GM12873 (cell line): ENCODE measurements at regions not wholly inside any gene's neighbourhood (a gene's known extent, or its start where the extent isn't known, plus 50 kb on each side); places are given as distances from the start of the nearest gene placed in this dataset.

ENCODE experiments used
- TF ChIP-seq, protein P1 (sequence below): IDR thresholded peaks from 2 replicates; pipeline ENCODE4 v1.5.1; 2012; ENCODE audit warnings: low read depth, mild to moderate bottlenecking, moderate library complexity, low read length, control low read depth; ENCODE audit not compliant: insufficient read depth; ENCODE audit errors: missing control alignments

DNA sequence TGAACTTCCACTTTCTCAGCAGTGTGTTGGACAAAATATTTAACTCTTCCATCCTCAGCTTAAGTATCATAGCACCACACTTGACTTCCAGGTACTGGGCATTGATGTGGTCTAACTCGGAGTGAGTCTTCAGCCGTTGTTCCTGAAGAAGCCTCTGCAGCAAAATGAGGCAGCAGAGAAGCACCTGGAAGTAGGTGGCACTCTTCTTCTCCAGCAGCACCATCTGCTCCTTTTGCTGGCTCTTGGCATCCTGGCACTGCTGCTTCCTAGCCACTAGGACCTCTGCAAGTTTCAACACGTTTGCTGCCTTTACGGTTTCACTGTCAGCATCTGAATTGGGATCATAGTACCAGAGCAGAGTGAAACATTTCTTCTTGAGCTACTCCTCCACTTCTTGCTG, 162.5 kb upstream of the GORAB start:
- TF ChIP-seq, protein P1, sequence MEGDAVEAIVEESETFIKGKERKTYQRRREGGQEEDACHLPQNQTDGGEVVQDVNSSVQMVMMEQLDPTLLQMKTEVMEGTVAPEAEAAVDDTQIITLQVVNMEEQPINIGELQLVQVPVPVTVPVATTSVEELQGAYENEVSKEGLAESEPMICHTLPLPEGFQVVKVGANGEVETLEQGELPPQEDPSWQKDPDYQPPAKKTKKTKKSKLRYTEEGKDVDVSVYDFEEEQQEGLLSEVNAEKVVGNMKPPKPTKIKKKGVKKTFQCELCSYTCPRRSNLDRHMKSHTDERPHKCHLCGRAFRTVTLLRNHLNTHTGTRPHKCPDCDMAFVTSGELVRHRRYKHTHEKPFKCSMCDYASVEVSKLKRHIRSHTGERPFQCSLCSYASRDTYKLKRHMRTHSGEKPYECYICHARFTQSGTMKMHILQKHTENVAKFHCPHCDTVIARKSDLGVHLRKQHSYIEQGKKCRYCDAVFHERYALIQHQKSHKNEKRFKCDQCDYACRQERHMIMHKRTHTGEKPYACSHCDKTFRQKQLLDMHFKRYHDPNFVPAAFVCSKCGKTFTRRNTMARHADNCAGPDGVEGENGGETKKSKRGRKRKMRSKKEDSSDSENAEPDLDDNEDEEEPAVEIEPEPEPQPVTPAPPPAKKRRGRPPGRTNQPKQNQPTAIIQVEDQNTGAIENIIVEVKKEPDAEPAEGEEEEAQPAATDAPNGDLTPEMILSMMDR: no peak

DNA sequence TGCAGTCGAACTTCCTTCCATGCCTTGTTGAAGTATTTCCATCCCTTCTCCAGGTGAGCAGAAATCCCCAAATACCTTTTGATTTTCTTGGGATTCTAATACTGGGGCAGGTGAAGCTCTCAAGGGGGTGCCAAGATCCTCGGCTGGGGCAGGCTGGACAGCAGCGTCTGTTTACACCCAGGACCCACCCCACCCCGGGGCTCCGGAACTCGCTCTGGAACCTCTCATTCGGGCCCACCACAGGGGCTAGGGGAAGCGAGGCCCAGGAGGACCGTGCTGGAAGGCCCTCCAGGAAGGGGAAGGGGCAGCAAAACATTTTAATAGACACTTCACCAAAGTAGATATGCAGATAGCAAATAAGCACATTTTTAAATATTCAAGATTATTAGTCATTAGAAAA, 161.9 kb upstream of the GORAB start:
- TF ChIP-seq, protein P1: no peak

DNA sequence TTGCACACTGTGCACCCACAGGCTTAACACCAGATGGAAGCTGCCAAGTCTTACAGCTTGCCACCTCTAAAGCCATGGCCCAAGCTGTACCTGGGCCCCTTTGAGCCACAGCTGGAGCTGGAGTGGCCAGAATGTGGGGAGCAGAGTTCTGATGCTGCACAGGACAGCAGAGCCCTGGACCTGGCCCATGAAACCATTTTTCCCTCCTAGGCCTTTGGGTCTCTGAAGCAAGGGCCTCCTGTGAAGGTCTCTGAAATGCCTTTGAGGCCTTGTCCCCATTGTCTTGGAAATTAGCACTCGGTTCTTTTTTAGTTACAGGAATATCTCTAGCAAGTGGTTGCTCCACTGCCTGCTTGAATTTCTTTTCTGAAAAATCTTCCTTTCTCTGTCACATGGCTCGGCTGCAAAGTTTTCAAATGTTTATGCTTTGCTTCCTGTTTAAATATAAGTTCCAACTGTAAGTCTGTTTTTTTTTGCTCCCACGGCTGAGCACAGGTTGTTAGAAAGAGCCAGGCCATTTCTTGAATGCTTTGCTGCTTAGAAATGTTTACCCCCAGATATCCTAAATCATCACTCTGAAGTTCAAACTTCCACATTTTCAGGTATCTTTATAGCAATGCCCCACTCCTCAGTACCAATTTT, 156.8 kb upstream of the GORAB start:
- TF ChIP-seq, protein P1: no peak

DNA sequence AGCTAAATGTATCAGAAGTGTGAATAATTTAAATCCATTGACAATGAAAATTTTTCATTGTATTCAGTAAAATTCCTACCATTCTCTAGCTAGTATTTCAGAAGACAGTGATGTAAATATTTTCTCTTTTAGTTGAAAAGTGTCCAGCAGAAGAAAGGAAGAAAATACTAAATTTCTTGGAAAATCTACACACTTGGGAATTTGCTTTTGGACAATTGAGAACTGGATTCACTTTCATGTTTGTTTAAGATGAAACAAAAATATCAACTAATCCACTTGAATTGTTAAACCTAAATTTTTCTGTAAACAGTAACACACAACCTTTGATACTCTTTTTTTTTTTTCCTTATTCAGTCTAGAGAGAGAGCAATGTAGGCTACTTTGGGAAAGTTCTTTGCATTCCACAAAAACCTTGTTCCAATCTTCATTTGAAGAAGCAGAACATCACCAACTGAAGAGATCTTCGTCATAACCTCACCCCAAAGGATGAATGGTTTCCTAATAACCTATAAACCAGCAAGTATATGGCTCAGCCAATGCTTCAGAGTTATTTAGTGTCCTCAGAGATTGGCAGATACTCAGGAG, 155.1 kb upstream of the GORAB start:
- TF ChIP-seq, protein P1: no peak

DNA sequence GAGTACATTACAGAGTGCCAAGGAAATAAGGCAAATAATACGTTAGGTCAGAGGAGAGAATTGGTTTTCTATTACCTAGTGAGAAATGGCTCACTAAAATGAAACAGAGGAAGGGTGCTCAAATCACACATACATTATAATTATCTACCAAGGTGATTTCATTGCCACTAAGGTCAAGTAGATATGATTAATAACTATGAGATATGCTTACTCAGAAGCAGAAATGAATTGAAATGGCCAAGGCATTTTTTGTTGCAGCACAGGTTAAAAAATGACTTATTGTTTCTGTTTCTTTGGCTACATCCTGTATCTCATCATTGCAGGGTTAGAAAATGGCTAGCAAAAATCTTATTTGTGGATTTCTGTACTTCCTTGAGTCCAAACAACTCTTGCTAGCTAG, 154.5 kb upstream of the GORAB start:
- TF ChIP-seq, protein P1: no peak

DNA sequence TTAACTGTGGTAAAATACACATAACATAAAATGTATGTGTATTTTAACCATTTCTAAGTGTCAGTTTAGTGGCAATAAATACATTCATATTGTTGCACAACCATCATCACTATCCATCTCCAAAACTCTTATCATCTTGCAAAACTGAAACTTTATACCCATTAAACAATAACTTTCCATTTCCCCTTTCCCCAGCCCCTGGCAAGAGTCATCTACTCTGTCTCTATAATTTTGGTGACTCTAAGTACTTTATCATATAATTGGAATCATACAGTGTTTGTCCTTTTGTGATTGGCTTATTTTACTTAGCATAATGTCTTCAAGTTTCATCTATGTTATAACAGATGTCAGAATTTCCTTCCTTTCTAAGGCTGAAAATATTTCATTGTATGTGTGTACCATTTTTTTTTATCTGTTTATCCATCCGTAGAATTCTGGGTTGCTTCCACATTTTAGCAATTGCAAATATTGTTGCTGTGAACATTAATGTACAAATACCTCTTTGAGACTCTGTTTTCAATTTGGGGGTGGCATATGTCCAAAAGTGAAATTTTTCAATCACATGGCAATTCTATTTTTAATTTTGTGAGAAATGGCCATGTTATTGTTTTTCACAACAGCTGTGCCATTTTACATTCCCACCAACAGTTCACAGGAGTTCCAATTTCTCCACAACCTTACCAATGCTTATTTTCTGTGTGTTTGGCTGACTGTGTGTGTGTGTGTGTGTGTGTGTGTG, 153.9 kb upstream of the GORAB start:
- TF ChIP-seq, protein P1: no peak

DNA sequence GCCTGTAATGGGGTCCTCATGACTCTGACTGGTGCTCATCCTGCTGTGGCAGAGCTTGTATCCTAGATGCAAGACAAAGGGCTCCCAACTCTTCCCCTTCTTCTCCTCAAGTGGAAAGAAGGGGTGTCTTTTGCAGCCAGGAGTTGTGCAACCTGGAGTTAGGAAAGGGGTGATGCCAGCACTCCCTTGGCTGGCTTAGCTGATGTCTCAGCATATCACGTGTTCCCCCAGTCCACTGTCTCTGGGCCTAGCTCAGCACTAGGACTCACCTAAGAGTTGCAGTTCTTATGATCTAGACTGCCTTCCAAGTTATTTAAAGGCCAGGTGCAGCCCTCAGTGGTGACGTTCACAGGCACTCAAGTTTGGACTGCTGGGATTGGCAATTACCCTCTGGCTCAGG, 146.2 kb upstream of the GORAB start:
- TF ChIP-seq, protein P1: no peak
